SIG-M5 treated with dmso at 0.1 percent for 504 hours (cell line): ENCODE measurements at regions not wholly inside any gene's neighbourhood (a gene's known extent, or its start where the extent isn't known, plus 50 kb on each side); places are given as distances from the start of the nearest gene placed in this dataset.

Experiments
- DNase-seq: peaks from one replicate; lab custom pipeline; 2025; ENCODE audit not compliant: unreplicated experiment; lab: John Stamatoyannopoulos, UW

- no peak for DNase-seq
These were observed 159.5 kb downstream of the FGF18 start for GRCh38 chr5:171578829-171579491.

GRCh38 chr5:171579976-171580411, 160.5 kb downstream of the FGF18 start:
- DNase-seq, result no peak

DNA sequence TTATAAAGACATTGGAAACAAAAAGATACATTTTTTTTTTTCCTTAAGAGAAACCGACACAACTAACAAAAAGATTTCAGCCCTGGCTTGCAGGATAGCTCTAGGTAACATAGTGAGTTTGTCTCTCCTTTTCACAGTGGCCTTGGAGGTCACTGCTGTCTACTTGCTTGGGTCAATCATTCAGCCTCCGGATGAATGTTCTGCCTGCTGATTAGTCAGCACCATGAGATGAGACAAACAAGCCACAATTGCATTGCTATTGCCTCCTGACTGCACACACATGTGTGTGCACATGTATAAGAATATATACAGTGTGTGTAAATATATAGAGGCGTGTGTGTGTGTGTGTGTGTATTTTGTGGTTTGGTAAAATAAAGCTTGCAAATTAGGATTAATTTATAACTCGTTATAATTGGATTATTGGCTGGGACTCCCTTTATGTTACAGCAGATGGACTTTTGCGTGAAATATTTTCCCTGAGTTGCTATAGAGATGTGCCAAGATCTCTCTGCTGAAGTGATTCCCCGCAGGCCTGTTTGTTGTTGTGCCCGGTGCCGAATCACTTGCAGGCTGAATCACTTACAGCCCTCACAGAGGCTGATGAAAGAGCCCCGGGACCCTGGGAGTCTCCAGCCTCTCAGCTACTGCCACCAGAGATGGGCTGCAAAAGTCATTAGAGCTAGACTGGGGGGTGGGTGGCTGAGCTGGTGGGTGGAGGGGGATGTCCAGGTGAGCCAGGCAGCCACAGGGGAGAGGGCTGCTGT, 161.2 kb downstream of the FGF18 start:
- no peak for DNase-seq

- no peak for DNase-seq
These were observed 162.3 kb downstream of the FGF18 start for GRCh38 chr5:171581781-171582180.

DNA sequence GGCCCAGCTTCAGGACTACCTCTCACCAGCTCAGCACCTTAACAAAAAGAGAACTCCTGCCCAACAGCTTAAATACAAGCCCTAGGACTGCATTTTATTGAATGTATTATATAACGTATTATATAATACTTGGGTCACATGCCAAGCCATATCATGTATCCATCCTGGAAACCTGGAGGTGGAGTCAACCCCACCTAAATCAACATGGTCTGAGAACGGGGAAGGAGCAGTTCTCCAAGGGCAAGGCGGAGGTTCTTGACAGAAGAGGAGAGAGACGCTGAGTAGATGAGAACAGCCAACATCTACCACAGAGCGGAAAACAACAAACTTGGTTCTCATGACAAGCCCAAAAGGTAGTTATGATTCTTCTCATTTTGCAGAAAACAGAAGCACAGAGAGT, 163.4 kb downstream of the FGF18 start:
- DNase-seq, result no peak

DNA sequence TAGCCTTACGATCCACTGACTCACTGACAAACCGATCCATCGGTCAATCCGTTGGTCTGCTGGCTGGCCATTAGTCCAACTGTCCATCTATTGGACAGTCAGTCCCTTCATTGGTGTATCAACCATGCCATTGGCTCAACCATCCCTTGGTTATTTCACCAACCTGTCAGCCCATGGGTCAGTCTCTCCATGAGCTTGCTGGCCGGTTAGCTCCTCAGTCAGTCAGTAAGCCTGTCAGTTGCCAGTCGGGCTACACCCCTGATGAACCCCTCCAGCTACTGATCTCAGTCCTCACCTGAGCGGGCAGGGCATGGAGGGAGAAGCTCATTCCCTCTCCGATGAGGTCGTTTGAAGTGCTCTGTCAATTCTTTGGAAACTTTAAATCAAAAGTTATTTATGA, 166.5 kb downstream of the FGF18 start:
- DNase-seq, result no peak

GRCh38 chr5:171586436-171586835, 167.0 kb downstream of the FGF18 start:
- no peak for DNase-seq

DNA sequence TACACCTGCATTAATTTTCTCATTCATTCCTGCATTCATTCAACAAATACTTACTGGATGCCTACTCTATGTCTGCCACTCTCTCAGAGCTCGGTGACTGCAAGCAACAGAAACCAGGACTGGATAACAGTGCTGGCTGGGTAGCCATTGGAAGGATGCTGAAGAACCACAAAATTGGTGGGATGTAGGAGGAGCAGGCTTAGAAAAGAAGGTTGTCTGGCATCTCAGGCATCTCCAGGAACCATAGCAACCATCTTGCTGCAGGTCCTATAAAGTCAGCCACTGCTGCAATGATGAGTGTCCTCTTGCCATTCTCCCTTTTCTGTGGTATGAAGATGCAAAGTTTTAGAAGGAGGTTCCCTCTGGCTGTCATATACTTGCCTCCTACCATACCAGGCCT, 168.6 kb downstream of the FGF18 start:
- no peak for DNase-seq

- no peak for DNase-seq
These were observed 169.3 kb downstream of the FGF18 start for GRCh38 chr5:171588790-171589189.

DNA sequence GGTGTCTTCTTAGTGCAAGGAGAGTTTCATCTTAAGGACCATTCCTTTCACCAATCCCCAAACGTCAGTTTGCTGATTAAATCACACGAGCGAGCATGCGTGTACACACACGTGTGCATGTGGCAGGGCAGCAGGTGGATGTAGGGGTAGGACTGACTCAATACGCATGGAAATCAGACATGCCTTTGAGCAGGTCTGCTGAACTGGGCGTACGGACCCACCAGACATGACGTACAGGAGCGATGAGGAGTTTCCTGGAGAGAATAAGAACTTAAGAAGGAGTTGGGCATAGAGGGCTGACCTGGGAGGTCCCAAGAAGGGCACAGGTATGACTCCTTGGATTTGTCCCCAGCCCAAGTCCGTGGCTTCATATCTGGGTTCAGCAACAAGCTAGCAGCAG, 170.0 kb downstream of the FGF18 start:
- no peak for DNase-seq

DNA sequence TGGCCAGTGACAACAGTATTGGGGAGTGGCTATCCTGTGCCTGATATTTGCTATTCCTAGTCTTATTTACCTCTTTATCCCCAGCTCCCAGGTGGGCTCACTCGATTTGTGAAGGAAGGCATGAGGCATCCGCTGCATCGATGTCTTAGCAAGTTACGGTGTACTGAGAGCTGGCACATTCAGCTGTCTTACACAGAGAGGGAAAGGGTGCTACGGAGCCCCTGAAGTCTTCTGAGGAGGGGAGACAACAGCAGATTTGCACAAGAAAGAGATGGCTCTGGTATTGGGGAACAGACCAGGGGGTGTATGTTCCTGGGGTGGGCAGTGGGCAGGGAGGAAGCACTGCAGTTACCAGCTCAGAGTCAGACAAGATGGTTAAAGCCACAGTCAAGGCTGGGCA, 172.6 kb downstream of the FGF18 start:
- DNase-seq, result no peak

GRCh38 chr5:171592736-171593135, 173.3 kb downstream of the FGF18 start:
- no peak for DNase-seq

DNA sequence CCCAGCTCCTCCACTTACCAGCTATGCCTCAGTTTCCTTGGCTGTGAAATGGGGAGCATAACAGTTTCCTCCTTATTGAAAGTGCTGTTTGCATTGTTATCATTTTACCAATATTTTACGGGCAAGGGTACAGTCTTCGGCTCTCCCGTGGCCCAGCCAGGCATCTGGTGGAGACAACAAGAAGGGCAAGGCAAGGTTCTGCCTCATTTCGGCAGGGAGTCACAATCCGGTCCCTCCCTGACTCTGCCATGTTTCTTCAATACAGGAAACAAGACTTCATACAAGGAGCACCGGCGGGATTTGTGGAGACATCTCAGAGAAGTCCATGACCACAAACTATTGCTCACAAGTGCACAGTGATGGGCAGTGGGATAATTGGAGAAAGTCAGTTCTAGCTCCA, 174.0 kb downstream of the FGF18 start:
- no peak for DNase-seq

- no peak for DNase-seq
These were observed 174.5 kb downstream of the FGF18 start for GRCh38 chr5:171593976-171594375.

DNA sequence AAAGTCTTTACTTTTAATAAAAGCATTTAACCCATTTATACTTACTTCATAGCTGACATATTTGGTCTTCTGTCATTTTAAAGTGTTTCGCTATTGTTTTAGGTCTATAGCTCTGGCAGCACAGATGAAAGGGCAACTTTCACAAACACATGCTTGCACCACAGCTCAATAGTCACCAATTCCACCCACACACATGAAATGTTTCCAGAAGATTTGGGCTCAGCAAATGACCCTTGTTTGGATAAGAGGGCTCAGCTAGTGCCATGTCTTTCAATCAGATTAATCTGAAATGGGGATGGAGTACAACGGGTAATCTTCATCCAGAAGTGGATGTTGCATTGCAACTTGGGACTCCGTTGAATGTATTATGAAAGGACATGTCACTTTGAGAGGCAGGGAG, 176.0 kb downstream of the FGF18 start:
- DNase-seq, result no peak

DNA sequence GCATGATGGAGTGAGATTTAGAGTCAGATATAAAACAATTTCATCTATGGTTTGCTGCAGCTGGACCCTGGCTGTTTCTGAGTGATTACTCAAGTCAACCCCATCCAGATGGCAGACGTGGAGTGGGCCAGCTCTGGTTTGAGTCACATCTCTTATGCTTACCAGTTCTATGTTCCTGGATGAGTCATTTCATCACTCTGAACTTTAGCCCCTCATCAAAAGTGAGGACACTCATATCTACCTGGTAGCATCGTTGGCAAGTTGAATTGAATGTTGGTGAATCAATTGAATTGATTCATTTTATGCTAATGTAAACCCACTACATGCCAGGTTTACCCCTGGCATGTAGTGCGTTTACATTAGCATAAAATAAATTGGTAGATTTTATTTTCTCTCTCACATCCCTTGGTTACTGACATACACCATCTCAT, 176.4 kb downstream of the FGF18 start:
- DNase-seq, result no peak

- no peak for DNase-seq
These were observed 177.0 kb downstream of the FGF18 start for GRCh38 chr5:171596391-171596878.

DNA sequence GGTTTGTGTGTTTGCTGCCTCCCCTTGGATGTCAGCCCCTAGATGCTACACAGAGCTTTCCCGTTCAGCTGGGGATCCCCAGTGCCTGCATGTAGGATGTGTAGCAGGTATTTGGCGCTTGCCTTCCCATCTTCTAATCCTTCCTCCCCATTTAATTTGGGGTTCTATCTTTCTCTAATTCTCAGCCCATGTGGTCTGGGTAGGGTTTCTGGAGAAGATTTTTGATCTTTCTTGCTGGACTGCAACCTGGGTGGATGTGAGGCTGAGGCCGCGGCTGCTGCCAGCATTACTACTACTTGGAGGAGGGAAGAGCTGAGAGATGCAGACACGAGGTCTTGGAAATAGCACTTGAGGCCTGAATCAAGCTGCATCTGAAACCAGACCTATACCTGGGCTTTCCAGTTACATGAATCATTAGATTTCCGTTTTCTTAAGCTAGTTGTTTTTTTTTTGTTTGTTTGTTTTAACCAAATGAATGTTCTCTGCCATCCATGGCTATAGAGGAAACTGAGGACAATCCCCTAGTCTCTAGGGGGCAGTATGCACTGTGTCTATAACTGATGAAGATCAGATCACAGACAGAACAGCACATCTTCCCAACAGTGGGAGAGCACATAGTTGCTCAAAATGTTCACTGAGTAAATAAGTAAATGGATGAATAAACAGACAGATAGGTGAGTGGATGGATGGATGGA, 178.6 kb downstream of the FGF18 start:
- no peak for DNase-seq

- DNase-seq, result no peak
These were observed 179.2 kb downstream of the FGF18 start for GRCh38 chr5:171598641-171599152.

GRCh38 chr5:171599411-171599810, 180.0 kb downstream of the FGF18 start:
- DNase-seq, result no peak

DNA sequence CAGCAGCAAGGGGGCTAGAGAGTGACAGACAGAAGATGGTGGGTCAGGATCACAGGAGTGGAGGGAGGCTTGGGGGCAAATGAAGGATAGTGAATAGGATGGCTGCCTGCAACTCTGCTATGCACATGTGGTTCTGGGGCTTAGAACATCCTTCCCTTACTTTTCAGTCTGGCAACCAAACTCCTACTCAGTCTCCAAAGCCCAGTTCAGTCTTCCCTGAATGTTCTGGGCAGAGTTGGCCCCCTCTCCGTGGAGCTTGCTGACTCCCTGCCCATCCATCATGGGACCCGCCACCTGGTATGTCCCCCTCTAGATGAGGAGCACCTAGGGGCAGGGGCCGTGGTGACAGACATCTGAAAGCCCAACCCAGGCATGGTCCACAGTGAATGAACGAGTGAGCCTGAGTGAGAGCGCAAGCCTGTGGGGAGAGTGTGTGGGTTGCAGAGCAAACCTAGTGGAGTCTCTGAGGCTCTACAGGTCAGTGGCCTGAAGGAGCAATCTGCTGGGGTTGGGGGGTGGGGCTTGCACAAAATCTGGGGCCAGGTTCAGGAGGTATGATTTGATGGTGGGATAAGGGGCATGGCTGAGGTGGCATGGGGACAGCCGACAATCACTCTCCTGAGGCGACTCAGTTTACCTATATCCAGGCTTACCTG, 180.6 kb downstream of the FGF18 start:
- no peak for DNase-seq
